Dermis blood vessel endothelial cell (primary cell): ENCODE measurements at regions not wholly inside any gene's neighbourhood (a gene's known extent, or its start where the extent isn't known, plus 50 kb on each side); places are given as distances from the start of the nearest gene placed in this dataset.
"Not testable (repeated sequence)": the region's sequence is repeated elsewhere in the genome, so short reads cannot be mapped to it uniquely, and the experiment has no call there.

Source experiments
- DNase-seq: peaks from one replicate; pipeline ENCODE4 v3.0.0; 2010

DNA sequence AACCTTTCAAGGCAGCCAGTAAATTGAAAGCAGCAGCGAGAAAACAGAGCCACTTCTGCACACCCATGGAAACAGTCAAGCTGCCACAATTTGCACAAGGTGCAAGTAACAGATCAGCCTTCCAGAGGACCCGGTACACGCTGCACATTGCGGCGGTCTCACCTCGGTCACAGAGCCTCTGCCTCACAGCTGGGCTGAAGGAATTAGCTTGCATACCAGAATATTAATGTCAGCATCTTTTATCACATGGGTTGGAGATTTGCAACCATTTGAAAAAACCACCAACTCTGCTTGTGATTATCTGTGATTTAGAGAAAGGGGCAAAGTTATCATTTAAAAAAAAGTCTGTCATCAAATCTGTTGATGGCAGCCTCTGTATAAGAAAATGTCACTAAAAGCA lies 330.5 kb upstream of the TCF4 start:
- DNase-seq: no peak

DNA sequence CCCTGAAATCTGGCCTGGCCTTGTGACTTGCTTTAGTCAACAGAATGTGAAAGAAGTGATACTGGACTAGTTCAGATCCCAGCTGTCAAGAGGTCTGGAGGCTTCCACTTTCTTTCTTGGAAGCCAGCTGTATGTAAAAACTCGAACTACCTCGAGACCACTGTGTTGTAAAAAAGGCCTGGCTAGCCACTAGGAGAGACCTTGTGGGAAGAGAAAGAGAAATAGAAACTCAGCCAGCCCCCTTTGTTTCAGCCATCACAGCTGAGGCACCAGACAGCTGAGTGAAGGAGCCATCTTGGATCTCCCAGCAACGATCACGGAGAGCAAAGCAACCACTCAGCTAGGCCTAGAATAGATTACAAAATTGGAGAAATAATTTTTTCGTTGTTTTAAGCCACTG lies 324.9 kb upstream of the TCF4 start:
- no peak for DNase-seq

DNA sequence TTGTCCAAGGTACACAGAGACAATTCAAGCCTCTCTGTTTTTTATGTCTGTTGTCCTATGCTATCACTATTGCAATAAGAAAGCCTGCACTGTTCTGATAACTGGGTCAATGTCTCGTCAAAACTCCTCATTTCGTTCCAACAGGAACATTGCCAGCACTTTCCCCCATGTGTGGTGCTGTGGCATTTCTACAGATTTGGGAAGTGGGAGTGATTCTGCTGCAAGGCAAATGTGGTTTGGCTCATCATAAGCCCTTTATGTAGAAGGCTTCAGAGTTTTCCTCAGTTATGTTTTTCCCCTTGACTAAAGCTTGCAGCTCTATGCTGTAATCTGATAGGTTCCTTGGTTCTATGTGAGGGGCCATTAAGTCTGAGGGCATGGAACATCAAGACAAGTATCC lies 324.1 kb upstream of the TCF4 start:
- no peak for DNase-seq

DNA sequence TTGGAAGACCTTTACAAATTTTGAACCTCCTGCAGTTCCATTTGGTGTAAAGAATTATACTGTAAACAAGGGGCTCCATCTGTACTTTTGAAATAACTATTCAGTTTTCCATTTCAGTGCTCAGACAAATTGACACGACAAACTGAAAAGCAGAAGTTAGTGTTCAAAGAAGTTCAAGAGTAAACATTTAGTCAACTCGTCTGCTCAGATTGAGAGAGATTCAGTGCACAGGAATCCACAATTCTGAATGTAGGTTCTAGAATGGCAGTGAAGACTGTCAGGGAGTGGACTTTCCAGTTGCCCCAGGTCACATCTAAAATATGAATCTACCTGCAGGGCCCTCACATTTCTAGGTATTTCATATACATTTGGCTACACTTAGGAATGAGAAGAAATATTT lies 322.3 kb upstream of the TCF4 start:
- DNase-seq: no peak

DNA sequence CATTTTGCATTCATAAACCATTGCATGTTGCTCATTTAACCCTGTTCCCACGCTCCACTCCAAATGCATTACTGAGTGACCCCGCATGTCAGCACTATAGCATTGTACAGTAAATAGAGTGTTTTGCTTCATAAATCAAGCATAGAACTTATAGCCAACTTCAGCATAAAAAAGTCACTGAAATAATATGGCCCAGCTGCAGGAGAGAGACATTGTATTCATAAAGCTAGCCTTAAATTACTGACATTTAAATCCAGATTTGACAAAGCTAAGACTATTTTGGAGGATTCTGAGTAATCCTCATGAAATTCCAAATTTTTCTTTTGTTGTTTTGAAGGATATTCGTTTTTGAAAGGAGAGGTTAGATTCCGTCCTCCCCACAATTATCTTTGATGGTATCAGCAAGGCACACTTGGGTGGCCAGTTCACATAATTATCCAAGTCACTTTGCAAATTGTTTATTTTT lies 320.9 kb upstream of the TCF4 start:
- no peak for DNase-seq

DNA sequence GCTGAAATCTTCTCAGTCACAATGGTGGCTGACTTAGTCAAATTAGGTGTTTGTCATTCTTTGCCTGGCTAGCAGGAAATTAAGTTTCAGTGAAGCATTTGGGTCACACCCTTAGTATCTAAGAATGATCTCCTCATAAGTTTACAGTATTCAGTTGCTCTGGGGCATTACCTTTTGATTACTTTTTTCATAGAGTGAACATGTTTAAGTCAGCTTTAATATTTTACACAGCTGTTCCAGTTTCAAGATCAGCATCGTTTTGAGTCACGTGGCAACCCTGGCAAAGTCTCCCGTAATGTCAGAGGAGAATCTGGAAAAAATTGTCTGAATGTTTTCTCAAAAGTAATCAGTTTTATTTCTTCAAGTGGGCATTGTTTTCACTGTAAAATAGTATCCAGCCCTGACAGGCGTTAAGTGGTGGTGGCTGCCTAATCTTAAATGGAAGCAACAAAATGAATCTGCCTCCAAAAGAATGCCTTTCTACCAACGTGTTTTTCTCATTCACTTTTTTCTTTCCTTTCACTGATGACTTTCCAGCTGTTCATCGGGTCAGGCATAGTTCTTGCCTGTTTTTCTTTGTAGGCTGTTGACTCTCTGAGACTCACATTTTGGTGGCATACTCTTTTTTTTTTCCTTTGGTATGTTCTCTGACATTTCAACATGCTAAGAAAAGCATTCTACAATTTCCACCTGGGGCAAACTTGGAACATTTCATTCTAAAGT lies 319.6 kb upstream of the TCF4 start:
- no peak for DNase-seq

DNA sequence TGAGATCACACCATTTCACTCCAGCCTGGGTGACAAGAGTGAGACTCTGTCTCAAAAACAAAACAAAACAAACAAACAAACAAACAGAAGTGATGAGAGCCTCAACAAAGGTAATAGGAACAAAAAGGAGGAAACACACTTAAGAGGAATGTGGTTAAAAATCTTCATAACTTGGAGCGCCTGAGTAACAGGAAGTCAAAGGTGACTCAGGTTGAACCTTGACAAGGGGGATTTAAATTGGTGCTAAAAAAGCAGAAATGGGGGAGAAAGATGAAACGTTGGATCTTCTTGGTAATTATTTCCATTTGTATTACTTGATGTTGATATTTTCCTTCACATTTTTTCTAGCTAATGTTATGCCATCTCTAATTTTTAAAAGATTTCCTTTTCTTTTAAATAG lies 318.5 kb upstream of the TCF4 start:
- DNase-seq: peak; percentile 8

DNA sequence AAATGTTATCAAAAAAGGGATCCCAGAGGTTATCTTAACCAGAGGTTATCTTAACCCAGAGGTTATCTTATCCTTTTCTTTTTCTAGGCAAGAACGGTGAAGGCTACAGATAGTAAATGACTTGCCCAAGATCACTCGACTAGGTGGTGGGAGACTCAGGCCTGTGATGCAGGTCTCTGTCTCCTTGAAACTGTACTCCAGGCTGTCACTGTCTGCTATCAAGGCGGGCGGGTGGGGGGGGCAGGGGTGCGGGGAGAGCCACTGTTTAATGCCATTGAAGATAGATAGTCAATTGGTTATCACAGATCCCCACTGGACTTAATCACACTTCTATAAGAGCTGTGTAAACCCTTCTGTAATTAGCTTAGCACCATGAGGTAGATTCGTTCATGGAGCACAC lies 315.9 kb upstream of the TCF4 start:
- no peak for DNase-seq

DNA sequence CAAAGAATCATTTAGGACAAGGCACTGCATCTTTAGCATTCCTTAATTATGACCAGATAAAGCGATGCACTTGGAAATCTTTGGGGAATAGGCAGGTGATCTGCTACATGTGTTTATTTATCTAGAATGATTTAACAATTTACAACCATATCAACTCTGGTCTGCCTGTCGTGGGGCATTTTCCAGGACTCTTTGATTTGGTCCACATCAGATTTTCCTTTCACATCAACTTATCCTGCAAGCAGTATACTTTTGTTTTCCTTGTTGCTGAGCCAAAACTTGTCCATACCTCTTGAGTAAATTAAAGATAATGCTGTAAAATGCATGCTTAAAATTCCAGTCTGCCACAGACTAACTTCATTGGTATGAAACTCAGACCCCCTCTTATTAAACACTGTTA lies 312.4 kb upstream of the TCF4 start:
- no peak for DNase-seq

DNA sequence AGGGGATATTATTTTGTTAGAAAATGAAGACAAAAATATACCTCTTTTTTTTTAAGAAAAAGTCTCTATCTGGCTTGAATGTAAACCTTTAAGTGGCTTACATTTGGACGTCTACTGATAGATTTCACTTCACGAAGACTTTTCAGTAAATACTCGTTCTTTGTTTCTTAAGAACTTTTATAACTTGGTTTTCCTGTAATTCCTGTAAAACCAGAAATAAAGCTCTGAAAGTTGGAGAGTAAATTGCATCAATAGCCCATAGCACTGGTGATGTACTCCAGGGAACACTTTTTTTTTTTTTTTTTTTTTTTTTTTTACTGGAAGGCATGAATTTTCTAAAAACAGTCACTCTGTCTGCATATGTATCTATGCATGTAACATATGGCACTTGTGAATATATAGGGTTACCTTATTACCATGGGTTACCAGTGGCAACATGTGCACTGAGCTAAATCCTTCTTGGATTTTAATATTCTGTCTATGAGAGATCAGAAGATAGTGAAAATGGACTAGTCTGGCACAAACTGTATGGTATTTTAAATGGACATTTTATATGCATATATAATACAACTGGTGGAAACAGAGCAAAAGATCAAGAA lies 309.2 kb upstream of the TCF4 start:
- DNase-seq: no peak

DNA sequence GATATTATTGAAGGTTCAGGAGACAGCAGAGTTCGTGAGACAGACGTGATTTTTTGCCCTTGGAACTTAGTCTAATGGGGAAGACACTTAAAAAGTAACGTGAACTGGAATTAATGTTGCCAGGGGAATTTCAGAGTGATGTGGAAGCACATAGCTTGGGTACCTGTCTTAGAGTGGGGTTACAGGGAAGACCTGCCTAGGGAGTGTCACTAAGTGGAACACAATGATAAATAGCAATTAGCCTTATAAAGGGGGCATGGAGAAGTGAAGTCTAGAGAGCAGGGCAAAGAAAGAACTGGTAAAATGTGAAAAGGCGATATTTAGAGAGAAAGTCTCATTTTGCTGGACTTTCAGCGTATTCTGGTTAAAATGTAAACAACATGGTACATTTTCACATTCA lies 306.0 kb upstream of the TCF4 start:
- no peak for DNase-seq

DNA sequence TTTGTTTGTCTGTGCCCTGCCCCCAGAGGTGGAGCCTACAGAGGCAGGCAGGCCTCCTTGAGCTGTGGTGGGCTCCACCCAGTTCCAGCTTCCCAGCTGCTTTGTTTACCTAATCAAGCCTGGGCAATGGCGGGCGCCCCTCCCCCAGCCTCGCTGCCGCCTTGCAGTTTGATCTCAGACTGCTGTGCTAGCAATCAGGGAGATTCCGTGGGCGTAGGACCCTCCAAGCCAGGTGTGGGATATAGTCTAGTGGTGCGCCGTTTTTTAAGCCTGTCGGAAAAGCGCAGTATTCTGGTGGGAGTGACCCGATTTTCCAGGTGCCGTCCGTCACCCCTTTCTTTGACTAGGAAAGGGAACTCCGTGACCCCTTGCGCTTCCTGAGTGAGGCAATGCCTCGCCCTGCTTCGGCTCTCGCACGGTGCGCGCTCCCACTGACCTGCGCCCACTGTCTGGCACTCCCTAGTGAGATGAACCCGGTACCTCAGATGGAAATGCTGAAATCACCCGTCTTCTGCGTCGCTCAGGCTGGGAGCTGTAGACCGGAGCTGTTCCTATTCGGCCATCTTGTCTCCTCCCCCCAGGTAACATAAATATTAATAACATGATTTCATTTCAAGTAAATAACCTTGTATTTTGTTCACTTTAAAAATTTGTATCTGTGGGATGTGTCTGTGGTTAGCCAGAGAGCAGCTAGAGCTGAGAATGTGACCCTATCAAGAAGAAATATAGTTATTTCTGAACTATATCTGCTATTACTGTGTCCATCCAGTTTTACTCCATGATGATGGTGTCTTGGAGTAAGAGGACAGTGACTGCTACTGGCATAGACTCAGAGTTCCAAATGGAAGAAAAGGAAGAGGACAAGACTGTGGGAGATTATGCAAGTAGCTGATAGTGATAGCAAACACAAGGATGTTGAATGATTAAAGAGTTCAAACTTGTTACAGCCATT lies 305.1 kb upstream of the TCF4 start:
- not testable (repeated sequence) for DNase-seq

DNA sequence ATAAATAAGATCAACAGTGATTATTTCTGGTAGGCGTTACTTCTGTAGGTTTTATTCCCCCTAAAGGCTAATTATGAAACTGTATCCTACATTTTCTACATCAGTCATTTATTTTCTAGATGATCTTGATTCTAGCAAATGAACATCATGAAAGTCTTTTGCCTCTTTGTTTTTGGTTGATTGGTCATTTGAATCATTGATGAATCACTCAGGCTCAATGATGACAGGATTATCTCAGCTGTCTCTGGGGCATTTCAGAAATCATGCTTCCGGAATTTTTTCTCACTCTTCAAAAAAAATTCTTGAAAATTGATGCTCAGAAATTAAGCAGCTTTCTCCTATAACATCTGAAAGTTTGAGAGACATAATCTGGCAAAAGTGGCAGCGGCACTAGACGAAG lies 298.9 kb upstream of the TCF4 start:
- no peak for DNase-seq

DNA sequence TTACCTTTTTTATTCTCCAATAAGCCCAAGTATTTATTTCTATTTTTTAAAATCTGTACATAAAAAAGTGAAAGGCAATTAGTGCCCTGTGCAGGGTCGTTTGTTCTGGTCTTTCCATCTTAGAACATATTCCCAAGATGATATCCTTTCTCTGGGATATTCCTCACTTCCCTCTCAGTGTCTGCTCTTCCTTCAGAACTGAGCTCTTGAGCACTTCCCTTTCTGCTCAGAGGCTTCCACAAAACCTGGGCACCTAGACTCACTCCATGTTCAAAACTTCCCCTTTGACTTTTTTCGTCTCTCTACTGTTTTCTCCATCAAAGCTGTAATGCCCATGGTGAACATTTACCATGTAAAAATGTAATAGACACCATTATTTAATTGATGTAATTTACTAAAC lies 296.5 kb upstream of the TCF4 start:
- DNase-seq: no peak

DNA sequence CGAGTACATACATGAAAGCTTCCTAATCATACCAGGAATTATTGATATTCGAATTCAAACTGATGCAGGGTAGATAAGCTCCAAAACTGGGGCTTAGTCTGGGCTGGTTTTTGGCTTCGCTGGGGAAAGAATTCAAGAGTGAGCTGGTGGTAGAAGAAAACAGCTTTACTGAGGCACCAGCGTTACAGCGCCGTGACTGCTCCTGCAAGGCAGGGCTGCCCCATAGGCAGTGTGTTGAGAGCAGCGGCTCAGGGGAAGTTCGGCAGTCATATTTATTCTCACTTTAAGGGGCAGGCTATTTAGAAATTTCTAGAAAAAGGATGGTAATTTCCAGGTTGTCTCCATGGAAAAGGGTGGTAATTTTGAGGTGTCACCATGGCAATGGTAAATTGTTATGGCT lies 292.6 kb upstream of the TCF4 start:
- DNase-seq: no peak

DNA sequence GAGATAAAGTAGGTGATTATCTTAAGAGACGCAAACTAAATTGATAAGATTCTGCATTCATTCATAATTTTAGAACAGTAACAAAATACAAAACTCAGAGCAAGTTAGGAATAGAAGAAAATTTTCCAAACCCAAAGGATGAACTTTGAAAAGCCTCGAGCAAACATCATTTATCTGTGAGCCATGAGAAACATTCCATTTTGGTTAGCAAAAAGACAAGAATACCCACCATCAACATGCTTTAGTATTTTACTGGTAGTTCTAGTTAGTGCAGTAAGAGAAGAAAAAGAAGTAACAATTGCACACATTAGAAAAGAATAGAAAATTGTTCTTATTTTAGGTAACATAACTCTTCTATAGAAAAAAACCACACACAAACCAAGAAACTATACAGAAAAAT lies 291.3 kb upstream of the TCF4 start:
- DNase-seq: no peak

DNA sequence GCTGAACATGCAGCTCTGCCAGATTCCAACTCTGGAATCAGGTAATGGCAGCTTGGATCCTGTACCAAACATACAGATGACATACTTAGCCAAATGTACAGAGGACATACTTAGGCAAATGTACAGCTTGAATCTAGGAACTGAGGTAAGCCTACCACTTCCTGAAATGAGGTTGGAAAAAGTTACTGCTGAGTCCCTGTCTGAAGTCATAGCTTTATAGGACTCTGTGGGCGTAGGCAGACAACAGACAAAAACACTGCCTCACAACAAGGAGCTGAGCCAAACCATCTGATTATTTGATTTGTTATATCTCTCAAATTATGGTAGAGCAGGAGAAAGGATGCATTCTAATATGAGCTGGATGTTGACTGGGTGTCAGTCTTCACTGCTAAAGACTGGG lies 290.2 kb upstream of the TCF4 start:
- DNase-seq: peak; percentile 13

DNA sequence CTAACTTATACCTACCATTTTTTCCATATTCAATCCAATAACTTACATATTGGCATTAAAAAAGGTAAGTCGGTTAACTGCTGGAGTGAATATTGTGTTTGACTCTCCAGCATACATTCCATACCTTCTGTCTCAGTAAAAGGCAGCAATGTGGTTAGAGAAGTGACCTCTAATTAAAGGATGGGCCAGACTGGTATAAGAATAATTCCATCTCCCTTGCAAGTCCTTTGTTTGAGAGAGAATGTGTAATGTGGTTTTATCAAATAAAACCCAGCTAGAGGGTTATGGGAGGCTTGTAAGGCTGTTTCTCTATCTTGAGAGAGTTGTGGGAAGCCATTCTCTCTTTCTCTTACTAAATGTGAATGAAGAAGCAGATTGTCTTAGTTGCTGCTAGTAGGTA lies 289.3 kb upstream of the TCF4 start:
- DNase-seq: no peak

DNA sequence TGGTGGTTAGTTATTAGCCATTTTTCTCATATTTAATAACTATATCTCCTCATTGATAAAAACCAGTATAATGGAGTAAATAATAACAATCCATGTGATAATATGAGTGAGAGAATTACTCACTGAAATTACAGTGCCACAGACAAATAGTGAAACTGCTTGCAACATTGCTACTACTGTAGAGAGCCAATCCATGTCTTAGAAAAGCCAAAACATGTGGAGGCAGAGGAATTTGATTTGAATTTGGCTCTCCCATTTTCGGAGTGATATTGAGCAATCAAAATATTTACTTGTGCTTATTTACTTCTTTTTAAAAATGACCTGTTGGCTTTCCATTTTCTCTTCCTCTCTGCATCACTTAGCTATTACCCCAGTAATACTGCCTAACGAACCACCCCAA lies 288.3 kb upstream of the TCF4 start:
- no peak for DNase-seq

DNA sequence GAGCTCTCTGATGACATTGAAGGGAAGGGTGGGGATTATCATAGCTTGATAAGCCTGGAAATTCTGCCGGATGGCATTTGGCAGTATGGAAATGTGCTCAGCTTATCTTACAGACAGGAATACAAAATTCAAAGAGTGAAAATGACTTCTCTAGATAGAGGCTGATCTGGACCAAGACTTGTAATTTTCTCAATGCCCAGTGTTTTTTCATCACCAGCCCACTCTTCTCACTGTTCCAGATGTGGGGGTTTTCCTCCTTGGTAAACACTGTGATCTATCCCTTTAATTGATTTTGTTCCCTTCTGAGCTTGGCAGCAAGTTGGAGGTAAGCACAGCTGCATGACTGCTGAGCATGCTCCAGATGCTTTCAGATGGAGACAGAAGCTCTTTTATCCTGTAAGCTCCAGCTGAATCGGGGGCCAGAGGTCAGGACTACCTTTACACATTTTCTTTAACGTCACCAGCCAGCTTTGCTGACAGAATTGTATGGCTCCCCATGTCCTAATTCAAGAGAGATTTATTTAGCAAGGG lies 287.4 kb upstream of the TCF4 start:
- DNase-seq: no peak

DNA sequence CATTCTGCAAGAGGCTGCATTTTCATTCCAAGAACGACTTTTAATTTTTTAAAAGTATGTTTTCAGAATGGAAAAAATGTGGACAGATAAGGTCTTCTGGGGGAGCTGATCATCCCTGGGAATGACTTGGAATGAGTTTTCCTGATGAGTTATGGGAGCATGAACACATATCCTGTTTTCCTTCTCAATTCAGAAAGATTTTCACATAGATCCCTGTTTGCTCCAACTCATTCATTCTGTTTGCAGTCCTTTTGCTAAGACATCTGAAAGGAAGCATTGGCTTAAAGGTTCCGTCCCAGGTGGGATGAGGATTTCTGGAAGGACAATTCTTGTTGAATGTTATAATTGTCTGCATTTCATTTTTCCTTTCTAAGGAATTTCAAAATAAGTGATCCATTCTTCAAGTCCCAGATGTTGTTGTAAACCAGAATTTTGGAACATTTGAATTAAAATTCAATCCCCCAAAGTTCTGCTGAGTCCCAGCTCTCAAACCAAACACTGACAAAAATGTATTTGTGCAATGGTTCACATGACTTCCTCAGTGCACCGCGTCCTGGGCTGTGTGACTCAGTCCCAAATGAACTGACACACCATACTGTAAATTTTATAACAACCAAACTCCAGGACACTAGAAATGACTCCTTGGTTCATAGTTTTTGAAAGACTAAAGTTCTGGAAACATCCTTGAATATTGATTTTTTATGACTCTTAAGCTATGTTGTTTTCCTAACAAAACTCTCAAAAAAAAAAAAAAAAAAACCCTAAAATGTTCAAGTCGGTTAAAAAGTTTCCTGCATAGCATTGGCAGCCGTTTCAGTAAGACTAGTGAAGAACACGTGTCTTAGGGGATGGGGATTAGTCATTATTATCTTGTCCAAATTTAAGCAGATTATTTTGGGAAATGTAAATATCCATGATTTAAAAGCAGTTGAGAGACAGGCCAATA lies 281.8 kb upstream of the TCF4 start:
- DNase-seq: peak; percentile 16

DNA sequence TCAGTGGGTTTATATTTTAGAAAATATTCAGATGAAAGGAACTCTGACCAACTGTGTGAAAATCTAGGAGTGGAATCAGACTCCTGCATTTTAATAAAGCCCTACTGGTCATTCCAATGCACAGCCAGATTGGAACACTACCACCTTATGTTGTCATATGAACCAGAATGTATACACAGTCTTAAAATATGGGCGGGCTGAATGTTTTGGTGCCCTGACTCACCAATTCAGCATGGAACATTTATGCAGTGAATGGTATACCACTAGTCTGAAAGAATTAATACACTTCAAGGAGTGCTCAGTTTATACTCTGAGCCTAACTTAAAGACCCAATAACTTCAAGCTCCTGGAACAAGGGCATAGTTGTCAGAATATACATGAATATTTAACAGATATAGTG lies 280.9 kb upstream of the TCF4 start:
- DNase-seq: no peak
